Activated T-cell treated with anti-CD3 and anti-CD28 coated beads, Interleukin-2, amount 50 U/mL, for 72 hours (primary cell): ENCODE measurements at regions not wholly inside any gene's neighbourhood (a gene's known extent, or its start where the extent isn't known, plus 50 kb on each side); places are given as distances from the start of the nearest gene placed in this dataset.
A peak's percentile ranks its signal among the peaks of the same experiment; 100 is the strongest.

ENCODE experiments used
- ATAC-seq, 2 donors: fragments of 150-1000 bp; cut with Tn5 transposase; replicated peaks in 1 of 2; 2 replicates each; pipeline ENCODE4 v1.10.0; 2021; ENCODE audit warnings: moderate library complexity in 2 of 2, mild to moderate bottlenecking in 1 of 2
- DNase-seq, 2 donors: peaks; one replicate each; pipeline ENCODE4 v3.0.0; 2021 to 2022; ENCODE audit warnings: mixed read lengths in 1 of 2
- H3K27ac Mint-ChIP-seq: one replicate; pipeline ENCODE4 v1.8.0; 2022; ENCODE audit warnings: mild to moderate bottlenecking, moderate library complexity, mixed read lengths
- H3K27me3 Mint-ChIP-seq: one replicate; pipeline ENCODE4 v1.8.0; 2022; ENCODE audit warnings: low read depth, mixed read lengths
- H3K36me3 Mint-ChIP-seq, 2 donors: one replicate each; pipeline ENCODE4 v1.8.0; 2022; ENCODE audit warnings: mixed read lengths in 2 of 2, mild to moderate bottlenecking in 1 of 2; ENCODE audit not compliant: insufficient read depth in 2 of 2
- H3K4me1 Mint-ChIP-seq: one replicate; pipeline ENCODE4 v1.8.0; 2022; ENCODE audit warnings: low read depth, mixed read lengths
- H3K4me3 Mint-ChIP-seq, 2 donors: one replicate each; pipeline ENCODE4 v1.8.0; 2022; ENCODE audit warnings: mild to moderate bottlenecking in 2 of 2, mixed read lengths in 2 of 2, moderate library complexity in 2 of 2
- H3K9me3 Mint-ChIP-seq, 2 donors: one replicate each; pipeline ENCODE4 v1.8.0; 2022; ENCODE audit warnings: mixed read lengths in 2 of 2

DNA sequence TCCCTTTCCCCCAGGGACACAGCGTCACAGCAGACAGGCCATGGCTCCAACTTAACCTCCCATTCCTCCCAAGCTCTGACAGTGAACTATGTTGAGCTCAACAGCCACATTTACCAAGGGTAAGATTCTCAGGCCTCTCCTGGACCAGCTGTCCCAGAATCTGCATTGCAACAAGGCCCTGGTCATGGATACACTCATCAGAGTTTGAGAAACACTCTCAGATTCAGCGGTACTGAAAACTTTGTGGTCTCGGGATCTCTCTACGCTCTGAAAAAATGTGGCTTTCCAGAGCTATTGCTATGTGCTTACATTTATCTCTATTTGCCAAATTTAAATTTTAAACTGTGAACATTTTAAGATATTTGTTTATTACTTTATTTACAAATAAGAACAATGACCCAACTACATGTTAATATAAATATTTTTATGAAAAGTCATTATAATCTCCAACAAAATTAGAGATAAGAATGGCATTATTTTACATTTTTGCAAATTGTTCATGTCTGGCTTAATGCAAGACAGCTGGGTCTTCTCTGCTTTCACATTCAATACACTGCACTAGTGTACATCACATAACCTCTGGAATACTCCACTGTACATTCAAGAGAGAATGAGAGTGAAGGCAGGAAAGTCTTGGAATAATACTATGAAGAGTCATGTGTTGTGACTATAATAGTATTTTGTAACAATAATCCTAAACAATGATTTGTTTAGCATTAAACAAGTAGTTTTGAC is 190.9 kb upstream of the PITRM1 start:
- DNase-seq (no peak), ATAC-seq (no peak)
- Mint-ChIP-seq H3K9me3 (peaks cover 11 to 15% of the 10 kb centered on the region in 2 donors), H3K27me3 (peaks cover 12% of the 10 kb centered on the region), H3K4me3 (no peak overlapping the region), H3K27ac (no peak overlapping the region), H3K36me3 (peaks cover 10 to 14% of the 10 kb centered on the region in 2 donors), H3K4me1 (no peaks in the 10 kb centered on the region)

DNA sequence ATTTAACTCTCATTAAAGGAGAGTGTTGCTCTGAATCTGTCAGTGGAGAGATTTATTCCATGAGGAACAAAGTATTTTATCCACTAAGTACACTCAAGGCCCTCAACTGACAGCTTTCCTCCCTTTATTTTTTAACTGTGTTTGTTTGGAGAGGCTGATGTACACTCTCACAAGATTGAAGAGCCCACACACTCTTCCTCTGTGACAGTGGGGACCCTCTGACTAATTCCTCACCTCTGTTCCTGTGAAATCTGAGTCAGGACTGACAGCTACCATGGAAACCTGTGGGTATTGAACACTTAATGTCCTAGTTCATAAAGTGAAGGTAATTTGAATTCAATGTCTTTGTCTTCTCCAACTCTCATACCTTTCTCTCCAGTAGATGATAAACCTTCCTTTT is 189.8 kb upstream of the PITRM1 start:
- no peak for DNase-seq
- H3K36me3 Mint-ChIP-seq, result peaks cover 13 to 14% of the 10 kb centered on the region in 2 donors
- peak in 1 of 2 donors; percentile 41 for ATAC-seq
- no peaks in the 10 kb centered on the region for H3K4me1 Mint-ChIP-seq
- H3K4me3 Mint-ChIP-seq, result no peak overlapping the region
- no peak overlapping the region for H3K27ac Mint-ChIP-seq
- peaks cover 12% of the 10 kb centered on the region for H3K27me3 Mint-ChIP-seq
- peaks cover 13 to 16% of the 10 kb centered on the region in 2 donors for H3K9me3 Mint-ChIP-seq

DNA sequence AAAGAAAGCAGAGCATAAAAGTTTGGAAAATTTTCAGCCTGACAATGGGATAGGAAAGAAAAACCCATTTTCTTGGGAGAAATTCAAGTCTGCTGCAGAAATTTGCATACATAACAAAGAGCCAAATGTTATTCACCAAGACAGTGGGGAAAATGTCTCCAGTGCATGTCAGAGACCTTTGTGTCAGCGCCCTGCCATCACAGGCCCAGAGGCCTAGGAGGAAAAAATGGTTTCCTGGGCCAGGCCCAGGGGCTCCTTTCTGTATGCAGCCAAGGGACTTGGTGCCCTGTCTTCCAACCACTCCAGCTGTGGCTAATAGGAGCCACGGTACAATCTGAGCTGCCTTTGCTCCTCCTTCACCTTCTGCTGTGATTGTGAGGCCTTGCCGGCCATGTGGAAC is 189.1 kb upstream of the PITRM1 start:
- peaks cover 13 to 14% of the 10 kb centered on the region in 2 donors for H3K36me3 Mint-ChIP-seq
- H3K27ac Mint-ChIP-seq, result no peak overlapping the region
- H3K9me3 Mint-ChIP-seq, result peaks cover 13 to 16% of the 10 kb centered on the region in 2 donors
- ATAC-seq (no peak), DNase-seq (no peak)
- peaks cover 10% of the 10 kb centered on the region for H3K27me3 Mint-ChIP-seq
- no peaks in the 10 kb centered on the region for H3K4me1 Mint-ChIP-seq
- H3K4me3 Mint-ChIP-seq, result no peak overlapping the region

DNA sequence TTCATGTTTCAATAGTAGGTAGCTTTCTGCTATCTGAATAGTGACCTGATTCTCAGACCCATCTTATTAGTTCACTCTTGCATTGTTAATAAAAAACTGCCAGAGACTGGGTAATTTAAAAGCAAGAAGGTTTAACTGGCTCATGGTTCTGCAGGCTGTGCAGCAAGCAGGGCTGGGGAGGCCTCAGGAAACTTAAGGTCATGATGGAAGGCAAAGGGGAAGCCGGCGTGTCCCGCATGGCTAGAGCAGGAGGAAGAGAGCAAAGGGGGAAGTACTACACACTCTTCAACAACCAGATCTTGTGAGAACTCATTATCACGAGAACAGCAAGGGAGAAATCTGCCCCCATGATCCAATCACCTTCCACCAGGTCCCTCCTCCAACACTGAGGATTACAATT is 185.2 kb upstream of the PITRM1 start:
- no peak for ATAC-seq
- Mint-ChIP-seq H3K9me3 (peaks cover 13 to 16% of the 10 kb centered on the region in 2 donors), H3K36me3 (peaks cover 13 to 14% of the 10 kb centered on the region in 2 donors), H3K4me1 (no peaks in the 10 kb centered on the region), H3K27me3 (peaks cover 2% of the 10 kb centered on the region), H3K4me3 (no peak overlapping the region), H3K27ac (no peak overlapping the region)
- DNase-seq, result no peak

DNA sequence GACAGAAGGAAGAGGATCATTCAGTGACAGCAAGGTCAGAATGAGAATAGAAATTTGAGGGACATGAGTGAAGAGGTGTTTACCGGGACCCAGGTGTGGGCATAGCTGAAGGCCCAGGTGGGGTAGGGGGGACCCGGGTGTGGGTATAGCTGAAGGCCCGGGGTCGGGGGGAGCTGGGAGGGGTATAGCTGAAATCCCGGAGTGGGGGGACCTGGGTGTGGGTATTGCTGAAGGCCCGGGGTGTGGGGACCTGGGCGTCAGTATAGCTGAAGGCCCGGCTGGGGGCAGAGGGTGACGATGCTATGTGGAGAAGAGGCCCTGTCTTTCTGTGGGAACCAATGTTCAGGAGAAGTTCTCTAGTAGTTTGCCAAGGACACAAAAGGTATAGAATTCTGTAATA is 183.0 kb upstream of the PITRM1 start:
- Mint-ChIP-seq H3K4me1 (peaks cover 5% of the 10 kb centered on the region), H3K27me3 (peaks cover 17% of the 10 kb centered on the region), H3K9me3 (peaks cover 2 to 11% of the 10 kb centered on the region in 2 donors), H3K36me3 (peaks cover 2 to 5% of the 10 kb centered on the region in 2 donors), H3K27ac (no peak overlapping the region), H3K4me3 (no peak overlapping the region)
- no peak for ATAC-seq
- no peak for DNase-seq

DNA sequence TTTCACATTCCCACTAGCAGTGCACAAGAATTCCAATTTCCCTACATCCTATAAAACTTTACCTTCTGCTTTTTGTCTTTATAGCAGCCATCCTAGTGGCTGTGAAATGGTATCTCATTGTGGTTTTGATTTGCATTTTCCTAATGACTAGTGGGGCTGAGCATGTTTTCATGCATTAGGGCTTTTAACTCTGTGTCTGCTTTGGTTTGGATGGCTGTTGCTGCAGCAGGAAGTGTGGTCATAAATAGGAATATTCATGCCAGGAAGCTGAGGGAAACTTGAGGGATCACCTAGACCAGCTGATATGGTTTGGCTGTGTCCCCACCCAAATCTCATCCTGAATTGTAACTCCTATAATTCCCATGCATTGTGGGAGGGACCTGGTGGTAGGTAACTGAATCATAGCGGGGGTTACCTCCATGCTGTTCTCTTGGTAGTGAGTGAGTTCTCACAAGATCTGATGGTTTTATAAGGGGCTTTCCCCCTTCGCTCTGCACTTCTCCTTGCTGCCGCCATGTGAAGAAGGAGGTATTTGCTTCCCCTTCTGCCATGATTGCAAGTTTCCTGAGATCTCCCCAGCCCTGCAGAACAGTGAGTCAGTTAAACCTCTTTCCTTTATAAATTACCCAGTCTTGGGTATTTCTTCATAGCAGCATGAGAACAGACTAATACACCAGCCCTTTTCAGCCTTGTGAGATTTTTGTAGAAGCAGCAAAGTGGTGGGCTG is 181.8 kb upstream of the PITRM1 start:
- peaks cover 2 to 6% of the 10 kb centered on the region in 2 donors for H3K9me3 Mint-ChIP-seq
- H3K27ac Mint-ChIP-seq, result no peak overlapping the region
- peaks cover 0 to 2% of the 10 kb centered on the region in 2 donors for H3K36me3 Mint-ChIP-seq
- ATAC-seq (no peak), DNase-seq (no peak)
- no peak overlapping the region for H3K4me3 Mint-ChIP-seq
- H3K27me3 Mint-ChIP-seq, result peaks cover 29% of the 10 kb centered on the region
- peaks cover 5% of the 10 kb centered on the region for H3K4me1 Mint-ChIP-seq

DNA sequence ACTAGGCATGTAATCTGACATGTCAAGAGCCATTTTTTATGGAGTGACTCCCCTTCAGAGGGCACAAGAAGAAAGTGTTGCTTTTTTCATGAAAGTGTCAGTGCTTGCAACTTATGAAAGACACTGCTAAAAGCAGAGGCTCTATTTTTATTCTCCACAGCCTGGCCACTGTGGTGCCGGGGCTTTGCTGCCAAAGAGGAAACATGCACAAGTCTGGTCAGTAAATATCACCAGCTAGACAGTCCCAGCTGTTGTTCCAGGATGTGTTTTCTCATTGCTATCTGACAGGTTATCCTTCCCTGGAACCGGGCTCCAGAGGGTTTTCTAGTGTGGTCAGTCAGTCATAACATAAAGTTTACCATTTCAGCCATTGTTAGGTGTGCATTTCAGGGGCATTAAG is 180.7 kb upstream of the PITRM1 start:
- DNase-seq (no peak), ATAC-seq (no peak)
- Mint-ChIP-seq H3K27me3 (peaks cover 34% of the 10 kb centered on the region), H3K9me3 (peaks cover 0 to under 1% of the 10 kb centered on the region in 2 donors), H3K4me3 (no peak overlapping the region), H3K27ac (no peak overlapping the region), H3K36me3 (peaks cover 0 to under 1% of the 10 kb centered on the region in 2 donors), H3K4me1 (peaks cover 5% of the 10 kb centered on the region)

DNA sequence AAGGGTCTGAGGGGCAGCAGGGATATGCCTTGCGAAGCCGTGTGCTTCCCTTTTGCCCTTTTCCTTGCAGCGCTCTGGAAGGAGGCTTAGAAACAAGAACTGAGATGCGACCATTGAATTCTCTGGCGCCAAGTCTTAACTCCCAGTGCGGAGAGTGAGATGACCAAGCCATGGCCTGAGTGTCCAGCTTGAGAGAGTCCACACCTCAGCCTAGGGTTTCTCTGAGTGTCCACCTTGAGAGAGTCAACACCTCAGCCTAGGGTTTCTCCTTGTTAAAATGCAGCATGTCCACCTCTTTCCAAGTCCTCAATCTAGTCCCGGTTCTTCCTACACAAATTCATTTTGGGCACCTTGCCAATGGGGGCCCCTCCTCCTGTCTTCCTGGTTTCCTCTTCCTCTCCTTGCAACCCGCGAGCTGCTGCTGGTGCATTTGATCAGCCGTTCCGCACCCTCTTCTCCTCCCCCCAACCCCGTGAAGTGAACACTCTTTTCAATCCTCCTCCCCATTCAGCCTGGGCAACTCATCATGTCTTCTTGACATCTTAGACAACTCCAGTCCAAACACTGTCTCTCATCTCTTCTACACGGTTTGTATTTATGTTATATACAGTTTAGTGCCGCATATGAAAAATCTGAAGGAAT is 178.2 kb upstream of the PITRM1 start:
- Mint-ChIP-seq H3K27ac (no peak overlapping the region), H3K4me1 (peaks cover 5% of the 10 kb centered on the region), H3K36me3 (no peaks in the 10 kb centered on the region), H3K27me3 (peaks cover 40% of the 10 kb centered on the region), H3K9me3 (no peaks in the 10 kb centered on the region), H3K4me3 (no peak overlapping the region)
- ATAC-seq (no peak), DNase-seq (no peak)

DNA sequence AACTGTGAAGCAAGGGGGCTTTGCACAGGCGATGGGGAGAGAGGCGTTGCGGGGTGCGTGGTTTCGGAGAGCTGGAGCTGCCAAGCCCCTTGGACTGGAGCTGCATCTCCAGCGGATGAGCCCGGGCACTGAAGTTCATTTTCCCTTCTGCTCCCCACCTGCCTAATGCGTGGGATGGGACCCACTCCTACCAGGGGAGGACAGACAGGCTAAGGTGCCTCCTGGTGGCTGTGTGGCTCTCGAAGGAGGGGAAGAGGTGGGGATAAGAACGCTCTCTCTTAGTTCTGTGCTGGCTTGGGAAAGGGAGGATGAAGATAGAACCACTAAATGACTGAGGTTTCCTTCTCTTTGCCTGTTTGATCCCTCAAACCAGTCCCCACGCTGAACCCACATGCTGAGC is 177.6 kb upstream of the PITRM1 start:
- Mint-ChIP-seq H3K27me3 (peaks cover 46% of the 10 kb centered on the region), H3K36me3 (no peaks in the 10 kb centered on the region), H3K9me3 (no peaks in the 10 kb centered on the region), H3K4me1 (peaks cover 5% of the 10 kb centered on the region), H3K27ac (no peak overlapping the region), H3K4me3 (no peak overlapping the region)
- DNase-seq (no peak), ATAC-seq (no peak)

DNA sequence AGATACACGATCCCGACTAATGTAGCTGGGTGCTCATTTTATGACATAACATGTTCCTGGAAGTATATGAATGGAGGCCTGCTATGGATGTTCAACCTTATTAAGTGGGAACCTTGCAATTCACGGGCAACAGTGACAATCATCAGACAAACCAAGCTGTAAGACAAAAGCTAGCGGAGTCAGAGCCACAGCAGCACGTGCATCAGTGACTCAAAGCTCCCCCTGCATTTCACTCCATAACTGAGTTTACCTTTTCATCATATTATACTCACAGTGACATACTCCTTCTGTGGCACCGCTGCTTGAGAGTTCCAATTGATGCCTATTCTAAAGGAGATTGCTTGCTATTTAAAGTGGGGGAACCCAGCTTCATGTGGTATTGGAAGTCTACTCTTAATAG is 176.0 kb upstream of the PITRM1 start:
- ATAC-seq (no peak), DNase-seq (no peak)
- Mint-ChIP-seq H3K9me3 (no peaks in the 10 kb centered on the region), H3K4me1 (peaks cover 5% of the 10 kb centered on the region), H3K27ac (no peak overlapping the region), H3K36me3 (no peaks in the 10 kb centered on the region), H3K4me3 (no peak overlapping the region), H3K27me3 (peaks cover 52% of the 10 kb centered on the region)

DNA sequence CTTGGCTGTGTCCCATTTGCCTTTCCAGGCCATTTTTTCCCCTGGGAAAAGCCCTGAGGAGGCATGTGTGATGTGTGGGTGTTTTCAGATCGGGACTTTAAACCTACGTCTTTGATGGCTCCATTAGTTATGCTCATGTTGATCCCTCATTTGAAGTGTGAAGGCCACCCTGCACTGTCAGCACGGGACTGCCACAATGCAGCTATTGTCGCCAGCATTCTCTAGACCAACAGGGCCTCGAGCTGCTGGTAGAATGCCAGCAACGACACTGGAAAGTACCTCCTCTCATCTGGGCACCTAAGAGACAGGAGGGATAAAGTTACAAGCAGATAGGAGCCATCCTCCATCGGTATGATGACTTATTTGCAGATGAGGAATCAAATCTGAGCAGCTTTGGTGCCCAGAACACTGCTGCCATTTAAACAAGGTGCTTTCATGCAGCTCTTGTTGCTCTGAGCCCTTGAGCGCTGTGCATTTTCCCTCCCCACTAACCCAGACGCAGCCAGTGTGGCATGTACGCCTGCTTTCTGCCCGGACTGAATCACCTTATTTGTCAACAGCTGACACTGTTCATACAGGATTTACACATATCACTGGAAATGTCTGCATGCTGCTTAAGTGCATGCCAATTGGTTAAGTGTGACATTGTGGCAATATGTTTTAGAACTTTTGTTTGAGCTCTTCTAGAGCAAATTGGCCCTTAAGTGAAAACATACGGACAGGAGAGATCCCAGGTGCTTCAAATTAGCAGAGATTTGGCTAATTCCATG is 175.0 kb upstream of the PITRM1 start:
- Mint-ChIP-seq H3K27ac (no peak overlapping the region), H3K4me1 (peaks cover 5% of the 10 kb centered on the region), H3K27me3 (peaks cover 48% of the 10 kb centered on the region), H3K9me3 (no peaks in the 10 kb centered on the region), H3K36me3 (no peaks in the 10 kb centered on the region), H3K4me3 (no peak overlapping the region)
- ATAC-seq (no peak), DNase-seq (no peak)

DNA sequence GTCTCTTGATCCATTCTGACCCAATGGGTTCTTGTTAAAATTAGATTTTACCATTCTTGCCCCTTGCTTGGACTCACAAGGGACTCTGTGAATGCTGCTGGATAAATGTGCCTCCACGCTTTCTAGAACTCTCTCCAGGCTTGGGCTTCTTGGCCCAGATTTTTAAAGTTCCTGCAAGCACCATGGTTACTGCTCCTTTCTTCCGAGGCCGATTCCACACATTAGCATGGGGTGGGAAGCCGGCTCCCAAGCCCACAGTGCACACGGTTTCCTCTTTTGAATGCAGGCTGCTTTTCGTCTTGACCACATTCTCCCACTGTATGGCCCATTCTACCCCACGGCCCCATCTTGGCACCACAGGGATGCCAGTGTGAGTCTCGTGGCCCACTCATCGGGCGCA is 174.3 kb upstream of the PITRM1 start:
- Mint-ChIP-seq H3K27me3 (peaks cover 47% of the 10 kb centered on the region), H3K36me3 (no peaks in the 10 kb centered on the region), H3K27ac (no peak overlapping the region), H3K4me1 (peaks cover 5% of the 10 kb centered on the region), H3K4me3 (no peak overlapping the region), H3K9me3 (no peaks in the 10 kb centered on the region)
- DNase-seq (no peak), ATAC-seq (no peak)

DNA sequence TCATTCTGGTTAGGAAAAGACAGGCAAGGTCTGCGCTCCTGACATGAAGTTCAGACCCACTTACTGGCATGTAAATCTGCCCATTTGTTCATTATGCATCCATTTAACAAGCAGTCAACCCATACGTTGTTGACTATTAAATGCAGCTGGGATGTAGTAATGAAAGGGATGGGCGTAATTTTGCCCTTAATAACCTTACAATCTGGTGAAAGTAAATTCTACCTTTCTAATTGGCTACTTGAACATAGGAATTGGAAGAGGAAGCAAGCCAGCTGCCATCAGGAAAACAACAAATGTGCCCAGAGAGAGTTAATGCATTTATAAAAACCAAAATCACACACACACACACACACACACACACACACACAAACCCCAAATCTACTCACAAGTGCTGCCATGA is 170.2 kb upstream of the PITRM1 start:
- no peaks in the 10 kb centered on the region for H3K4me1 Mint-ChIP-seq
- peaks cover 26% of the 10 kb centered on the region for H3K27me3 Mint-ChIP-seq
- H3K9me3 Mint-ChIP-seq, result no peaks in the 10 kb centered on the region
- no peak overlapping the region for H3K4me3 Mint-ChIP-seq
- no peak for DNase-seq
- no peaks in the 10 kb centered on the region for H3K36me3 Mint-ChIP-seq
- no peak for ATAC-seq
- no peak overlapping the region for H3K27ac Mint-ChIP-seq
